ENCODE measurements at regions not wholly inside any gene's neighbourhood (a gene's known extent, or its start where the extent isn't known, plus 50 kb on each side); places are given as distances from the start of the nearest gene placed in this dataset.
"Not testable (repeated sequence)": the region's sequence is repeated elsewhere in the genome, so short reads cannot be mapped to it uniquely, and the experiment has no call there.

DNA sequence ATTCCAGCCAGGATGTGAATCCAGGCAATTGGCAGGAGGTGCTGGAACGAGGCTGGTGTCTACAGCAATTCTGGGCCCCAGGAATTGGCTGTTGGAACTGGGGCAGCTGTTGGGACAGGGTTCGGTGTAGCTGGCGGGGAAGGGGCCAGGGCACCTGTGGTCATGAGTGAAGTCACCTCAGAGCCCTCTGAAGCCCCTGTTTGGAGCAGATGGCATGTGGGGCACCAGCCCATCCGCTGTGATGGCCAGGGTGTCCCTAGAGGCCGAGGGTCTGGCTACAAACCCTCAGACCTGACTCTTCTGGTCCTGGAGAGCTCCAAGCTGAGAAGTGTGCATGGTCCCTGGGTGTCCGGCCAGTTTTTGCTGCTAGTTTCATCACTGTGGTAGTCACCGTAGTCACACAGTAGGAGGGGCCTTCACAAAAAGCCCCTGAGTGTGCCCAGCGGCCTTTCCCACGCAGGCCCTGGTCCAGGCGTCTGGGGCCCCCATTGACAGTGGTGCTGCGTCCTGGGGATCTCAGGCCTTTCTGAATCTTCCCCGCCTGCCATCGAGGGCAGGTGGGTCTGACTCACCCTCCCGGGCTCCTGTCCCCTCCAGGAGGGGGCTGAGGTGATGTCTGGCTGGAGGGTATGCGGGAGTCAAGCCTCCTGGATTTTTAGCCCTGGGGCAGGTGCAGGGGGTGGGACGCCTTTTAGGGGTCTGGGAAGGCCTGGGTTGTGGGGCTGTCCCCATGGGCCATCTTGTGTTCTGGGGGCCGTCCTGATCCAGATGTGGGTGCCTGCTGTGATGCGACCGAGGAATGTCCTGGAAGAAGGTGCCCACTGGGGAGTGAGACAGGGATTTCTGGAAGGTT is 368.0 kb downstream of the TMEM121 start:
- in situ Hi-C loops (cut with MboI; ENCODE audit: low sequenced_read_pairs): no loop called here

DNA sequence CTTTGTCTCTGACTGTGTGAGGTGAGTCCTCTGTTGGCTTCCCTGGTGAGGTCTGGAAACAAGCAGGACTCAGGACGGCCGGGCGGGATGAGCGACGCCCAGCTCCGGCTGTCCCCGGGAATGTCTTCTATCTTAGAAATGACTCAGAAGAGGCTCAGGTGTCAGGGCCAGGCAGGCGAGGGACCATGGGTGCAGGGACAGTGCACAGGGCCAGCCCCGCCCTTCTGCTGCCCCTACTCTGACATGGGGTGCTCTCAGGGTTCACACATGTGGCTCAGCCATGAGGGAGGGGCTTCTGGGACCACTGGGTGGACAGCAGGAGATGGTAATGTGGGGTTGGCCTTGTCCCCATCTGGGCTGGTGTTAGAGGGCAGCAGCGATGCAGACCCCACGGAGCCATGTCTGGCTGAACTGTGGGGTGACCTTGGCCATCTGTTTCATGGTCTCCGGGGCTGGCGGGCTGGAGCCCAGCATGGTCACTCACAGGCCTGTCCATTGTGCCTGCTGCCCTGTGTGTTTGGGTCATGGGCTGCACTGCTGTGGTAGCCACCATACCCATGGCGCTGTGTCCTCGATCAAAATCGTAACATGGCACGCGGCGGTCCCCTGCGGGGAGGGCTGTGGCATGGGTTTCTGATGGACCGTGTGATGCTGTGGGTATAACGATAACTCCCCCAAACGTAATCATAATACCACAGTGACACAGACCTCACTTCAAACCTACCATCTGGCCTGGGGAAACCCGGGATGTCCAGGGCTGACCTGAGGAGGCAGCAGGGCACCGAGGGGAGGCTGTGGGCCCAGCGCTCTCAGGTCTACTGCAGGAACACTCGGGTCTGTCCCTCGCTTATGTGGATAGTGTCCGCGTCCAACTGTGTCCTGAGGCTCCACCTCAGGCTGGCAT is 368.8 kb downstream of the TMEM121 start:
- in situ Hi-C loops (cut with MboI; ENCODE audit: low sequenced_read_pairs): no loop called here

DNA sequence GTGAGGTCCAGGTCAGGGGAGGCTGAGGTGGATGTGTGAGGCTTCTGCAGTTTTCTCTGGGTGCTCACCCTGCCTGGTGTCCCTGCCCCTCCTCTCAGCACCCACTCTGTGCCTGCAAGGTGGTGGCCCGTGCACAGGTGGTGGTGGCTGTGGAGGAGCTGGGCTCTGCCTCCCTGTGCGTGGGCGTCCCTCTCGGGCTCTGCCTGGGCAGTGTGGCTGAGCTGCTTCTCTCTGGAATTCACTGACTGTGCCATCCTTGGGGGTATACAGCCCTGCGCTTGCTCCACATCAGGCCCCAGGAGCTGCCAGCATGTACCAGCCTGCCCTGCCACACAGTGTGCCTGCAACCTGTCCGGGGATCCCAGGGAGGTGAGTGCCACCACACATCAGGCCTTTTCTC is 369.8 kb downstream of the TMEM121 start:
- in situ Hi-C loops (cut with MboI; ENCODE audit: low sequenced_read_pairs): not testable (repeated sequence)

DNA sequence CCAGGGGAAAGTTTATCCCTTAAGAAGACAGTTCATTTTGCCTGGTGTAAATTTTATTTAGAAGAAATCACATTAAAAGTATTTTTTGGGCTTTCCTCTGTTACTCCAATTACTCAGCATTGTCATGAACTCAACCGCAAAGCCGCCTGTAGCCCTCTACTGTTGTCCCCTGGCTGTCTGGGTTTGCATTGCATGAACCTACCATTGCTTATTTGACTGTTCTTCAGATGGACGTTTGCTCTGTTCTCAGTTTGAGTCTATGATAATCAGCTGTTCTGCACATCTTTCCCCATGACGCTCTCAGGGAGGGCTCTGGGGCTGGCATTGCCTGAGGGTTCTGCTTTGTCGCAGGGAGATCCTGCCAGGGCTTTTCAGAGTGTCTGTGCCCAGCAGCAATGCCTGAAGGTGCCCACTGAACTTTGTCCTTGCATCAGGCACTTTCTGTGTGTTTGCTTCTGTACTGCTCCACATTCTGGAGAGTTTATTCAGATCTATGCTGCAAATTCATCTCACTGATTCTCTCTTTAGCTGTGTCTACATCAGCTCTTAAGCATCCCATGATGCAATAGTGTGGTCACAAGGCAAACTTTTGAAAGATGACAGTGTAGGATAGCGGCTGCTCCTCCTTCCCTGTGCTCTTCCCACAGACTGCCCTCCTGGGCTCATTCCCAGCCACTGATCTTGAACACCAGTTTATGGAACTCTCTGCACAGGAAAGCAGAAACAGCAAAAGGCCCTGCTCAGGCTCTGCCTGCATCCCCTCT is 370.8 kb downstream of the TMEM121 start:
- in situ Hi-C loops (cut with MboI; ENCODE audit: low sequenced_read_pairs): not testable (repeated sequence)

DNA sequence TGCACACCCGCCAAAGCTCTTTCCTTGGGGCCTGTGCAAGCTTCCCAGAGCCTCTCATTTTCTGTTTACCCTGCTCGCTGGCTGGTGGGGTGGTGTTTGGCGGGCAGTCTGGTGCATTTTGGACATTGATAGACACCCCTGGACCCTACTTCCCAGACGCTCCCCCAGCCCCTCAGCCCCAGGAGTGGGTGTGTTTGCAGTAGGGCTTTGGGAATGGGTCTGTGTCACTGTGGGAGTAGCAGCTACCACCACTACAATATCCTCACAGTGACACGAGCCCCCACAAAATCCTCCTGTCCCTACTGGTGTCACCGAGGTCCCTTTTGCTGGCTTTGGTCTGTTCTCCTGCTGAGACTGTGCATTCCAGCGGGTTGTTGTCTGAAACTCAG is 371.3 kb downstream of the TMEM121 start:
- in situ Hi-C loops (cut with MboI; ENCODE audit: low sequenced_read_pairs): no loop called here

DNA sequence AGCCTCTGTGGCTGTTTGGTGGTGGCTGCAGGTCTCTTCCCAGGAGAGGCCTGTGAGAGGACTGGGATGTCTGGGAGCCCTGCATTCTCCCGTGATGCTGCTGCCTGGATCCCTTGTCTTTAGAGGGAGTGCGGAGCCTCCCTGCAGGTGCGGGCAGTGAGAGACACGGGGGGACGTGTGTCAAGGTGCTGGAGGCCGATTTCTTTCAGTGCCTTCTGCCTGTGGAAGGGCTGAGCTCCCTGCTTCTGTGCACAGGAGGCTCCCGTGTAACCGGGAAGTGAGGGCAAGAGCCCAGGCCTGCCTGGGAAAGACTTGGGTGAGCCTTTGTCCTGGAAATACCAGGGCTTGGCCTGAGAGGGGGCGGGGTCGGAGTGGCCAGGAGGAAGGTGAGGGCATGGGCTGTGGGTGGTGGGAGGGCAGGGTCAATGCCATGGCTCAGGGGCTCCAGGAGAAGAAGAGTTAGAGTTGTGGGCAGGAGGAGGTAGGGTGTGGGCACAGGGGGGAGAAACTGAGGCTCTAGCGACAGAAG is 372.2 kb downstream of the TMEM121 start:
- in situ Hi-C loops (cut with MboI; ENCODE audit: low sequenced_read_pairs): no loop called here

DNA sequence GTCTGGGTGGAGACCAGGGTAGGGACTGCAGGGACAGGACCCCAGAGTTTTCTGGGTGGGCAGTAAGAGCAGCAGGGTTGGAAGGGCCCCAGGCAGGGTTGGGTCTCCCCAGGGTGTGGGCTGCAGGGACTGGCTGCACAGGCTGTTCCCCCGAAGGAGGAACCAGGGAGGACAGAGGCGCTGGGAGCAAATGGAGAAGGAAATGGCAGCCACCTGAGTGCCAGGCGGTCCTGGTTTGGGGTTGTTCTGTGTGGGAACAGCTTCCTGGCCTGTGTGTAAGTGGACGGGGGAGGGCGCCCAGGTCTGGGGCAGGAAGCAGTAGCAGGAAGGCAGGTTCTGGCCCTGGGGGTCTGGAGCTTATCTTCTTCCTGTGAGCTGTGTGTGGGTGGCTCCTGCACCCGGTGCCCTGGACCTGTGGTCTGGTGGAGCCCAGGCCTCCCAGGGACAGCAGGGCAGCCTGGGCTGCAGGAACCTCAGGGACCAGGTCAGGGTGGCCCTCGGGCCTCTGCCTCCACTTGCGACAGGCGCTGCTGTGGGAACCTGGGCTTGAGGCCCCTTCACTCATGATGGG is 372.8 kb downstream of the TMEM121 start:
- in situ Hi-C loops (cut with MboI; ENCODE audit: low sequenced_read_pairs): no loop called here

DNA sequence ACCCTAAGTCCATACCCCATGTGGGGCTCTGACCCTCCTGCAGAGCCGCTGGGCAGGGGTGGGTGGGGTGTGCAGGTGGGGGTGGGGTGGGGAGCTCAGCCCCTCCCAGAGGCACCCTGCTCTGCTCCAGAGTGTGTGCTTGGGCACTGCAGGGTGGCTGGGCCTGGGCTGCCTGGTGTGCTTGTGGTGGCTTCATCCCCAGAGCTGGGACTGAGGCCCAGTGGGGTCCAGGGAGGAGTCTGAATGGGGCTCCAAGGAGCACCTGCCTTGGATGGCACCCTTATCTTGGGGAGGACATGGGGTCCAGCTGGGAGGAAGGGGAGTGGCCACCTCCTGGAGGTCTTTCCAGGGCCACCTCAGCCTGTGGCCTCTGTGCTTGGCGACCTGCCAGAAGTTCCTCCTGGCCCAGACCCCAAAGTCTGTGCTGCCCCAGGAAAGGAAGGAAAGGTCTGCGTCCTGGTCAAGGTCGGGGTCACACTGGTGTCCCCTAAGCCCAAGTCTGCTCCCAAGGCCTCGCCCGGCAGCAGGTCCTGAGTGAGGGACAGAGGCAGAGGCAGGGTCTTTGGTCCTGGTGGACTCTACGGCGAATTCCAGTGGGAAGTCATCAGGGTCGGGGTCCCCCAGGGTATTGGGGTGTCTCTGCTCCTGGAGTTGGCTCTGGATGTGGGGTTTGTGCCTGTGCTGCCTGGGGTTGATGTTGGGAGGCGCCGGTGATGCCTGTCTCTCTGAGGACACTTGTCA is 373.4 kb downstream of the TMEM121 start:
- in situ Hi-C loops (cut with MboI; ENCODE audit: low sequenced_read_pairs): no loop called here

DNA sequence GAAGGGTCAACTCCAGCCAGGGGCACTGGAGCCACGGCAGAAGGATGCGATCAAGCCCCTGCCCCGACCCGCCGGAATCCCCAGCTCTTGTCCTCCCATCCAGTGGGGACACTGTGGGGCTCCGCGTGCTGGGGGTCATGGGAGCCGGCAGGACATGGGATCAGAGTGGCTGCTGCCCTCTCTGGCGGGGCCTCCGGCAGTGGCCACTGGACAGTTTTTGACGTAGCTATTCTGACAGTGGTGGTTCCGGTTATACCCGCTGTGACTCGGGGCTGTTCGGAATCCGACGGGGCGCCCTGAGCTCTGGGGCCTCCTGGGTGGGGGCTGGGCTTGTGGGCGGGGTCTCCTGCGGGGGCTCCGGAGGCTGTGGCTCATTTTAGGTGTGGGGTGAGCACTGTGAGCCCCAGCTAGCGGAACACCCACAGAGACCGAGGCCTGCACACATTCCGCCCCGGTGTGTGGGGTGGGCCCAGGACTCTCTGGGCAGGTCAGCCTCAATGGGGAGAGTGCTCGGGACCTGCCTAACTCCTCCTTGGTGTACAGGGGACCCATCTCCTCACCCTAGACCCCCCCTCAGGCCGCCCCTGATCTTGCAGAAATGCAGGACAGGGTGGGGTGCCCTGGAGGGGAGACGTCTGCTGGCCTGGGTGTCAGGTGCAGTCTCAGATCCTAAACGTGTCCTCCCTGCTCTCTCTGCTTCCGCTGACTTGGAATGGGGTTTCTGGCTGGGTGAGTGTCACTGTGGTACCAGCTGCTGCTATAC is 374.2 kb downstream of the TMEM121 start:
- in situ Hi-C loops (cut with MboI; ENCODE audit: low sequenced_read_pairs): no loop called here

DNA sequence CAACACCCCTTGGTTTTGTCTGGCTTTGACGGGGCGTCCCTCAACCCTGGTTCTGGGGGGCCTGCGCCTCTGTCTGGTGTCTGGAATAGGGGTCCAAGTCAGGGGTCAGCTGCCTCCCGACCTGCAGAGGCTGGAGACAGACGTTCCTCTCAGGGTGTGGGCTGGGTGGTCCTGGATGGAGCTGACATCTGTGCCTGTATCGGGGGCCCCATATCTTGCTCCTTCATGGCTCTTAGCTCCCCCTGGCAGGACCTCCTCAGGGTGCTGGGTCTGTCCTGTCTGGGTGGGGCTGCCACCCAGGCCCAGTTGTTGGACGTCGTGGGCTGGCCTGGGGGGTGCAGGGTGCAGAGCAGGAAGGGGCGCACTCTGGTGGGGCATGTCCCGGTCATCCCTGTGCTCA is 374.8 kb downstream of the TMEM121 start:
- in situ Hi-C loops (cut with MboI; ENCODE audit: low sequenced_read_pairs): no loop called here

DNA sequence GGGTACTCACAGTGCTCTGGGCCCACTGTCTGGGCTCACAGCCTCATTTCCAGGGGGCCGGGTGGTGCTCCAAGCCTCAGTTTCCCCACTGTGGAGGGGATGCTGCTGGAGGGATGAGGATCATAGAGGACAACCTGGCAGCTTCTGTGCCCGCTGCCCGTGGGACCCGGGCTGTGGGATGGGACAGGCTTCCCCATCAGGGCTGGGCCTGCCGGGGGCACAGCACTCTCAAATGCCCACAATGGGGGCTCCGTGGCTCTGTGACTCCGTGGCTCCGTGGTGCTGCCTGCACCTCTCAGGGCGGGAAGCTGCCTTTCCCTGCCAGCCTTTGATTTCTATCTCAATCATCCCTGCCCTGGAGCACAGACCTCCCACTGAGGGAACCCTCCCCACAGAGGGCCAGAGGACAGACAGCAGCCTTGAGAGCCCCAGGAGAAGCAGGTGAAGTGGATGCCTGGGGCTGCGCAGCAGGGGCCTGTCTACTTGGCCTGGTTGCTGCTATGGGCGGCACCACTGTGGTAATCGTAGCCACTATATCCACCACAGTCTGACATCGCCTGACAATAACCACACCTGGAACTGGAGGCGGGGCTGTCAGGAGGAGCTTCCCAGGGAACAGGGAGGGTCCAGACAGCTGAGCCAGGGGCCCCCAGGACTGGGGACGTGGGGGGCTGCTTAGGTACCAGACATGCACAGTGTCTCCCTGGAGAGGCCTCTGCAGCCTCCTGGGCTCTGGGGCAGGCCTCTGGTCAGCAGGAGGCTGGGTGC is 375.9 kb downstream of the TMEM121 start:
- in situ Hi-C loops (cut with MboI; ENCODE audit: low sequenced_read_pairs): no loop called here

DNA sequence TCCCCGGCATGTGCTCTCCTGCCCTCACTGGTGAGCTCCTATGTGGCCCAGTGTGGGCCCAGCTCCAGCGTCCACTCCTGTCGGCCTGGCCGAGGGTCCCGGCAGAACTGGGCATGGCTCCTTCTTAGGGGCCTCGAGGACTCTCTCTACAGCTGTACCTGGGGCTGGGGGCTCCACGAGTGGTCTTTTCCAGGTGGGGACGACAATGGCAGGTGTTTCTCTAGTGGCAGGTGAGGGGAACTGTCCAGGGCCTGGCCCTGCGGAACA is 376.4 kb downstream of the TMEM121 start:
- in situ Hi-C loops (cut with MboI; ENCODE audit: low sequenced_read_pairs): not testable (repeated sequence)

DNA sequence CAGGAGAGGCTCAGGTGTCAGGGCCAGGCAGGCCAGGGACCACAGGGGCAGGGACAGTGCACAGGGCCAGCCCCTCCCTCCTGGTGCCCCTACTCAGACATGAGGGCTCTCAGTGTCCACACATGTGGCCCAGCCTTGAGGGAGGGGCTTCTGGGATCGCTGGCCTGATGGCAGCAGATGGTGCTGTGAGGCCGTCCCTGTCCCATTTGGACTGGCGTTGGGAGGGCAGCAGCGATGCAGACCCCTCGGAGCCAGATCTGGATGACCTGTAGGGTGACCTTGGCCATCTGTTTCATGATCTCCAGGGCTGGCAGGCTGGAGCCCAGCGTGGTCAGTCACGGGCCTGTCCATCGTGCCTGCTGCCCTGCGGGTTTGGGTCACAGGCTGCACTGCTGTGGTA is 377.6 kb downstream of the TMEM121 start:
- in situ Hi-C loops (cut with MboI; ENCODE audit: low sequenced_read_pairs): no loop called here

DNA sequence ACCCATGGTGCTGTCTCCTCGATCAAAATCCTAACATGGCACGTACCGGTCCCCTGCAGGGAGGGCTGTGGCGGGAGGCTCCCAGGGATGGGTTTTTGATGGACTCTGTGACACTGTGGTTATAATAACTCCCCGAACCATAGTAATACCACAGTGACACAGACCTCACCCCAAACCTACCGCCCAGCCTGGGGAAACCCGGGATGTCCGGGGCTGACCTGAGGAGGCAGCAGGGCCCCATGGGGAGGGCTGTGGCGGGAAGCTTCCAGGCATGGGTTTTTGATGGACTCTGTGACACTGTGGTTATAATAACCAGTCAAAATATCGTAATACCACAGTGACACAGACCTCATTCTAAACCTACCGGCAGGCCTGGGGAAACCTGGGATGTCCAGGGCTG is 378.0 kb downstream of the TMEM121 start:
- in situ Hi-C loops (cut with MboI; ENCODE audit: low sequenced_read_pairs): no loop called here

DNA sequence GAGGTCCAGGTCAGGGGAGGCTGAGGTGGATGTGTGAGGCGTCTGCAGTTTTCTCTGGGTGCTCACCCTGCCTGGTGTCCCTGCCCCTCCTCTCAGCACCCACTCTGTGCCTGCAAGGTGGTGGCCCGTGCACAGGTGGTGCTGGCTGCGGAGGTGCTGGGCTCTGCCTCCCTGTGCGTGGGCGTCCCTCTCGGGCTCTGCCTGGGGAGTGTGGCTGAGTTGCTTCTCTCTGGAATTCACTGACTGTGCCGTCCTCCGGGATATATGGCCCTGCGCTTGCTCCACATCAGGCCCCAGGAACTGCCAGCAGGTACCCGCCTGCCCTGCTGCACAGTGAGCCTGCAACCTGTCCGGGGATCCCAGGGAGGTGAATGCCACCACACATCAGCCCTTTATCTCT is 379.1 kb downstream of the TMEM121 start:
- in situ Hi-C loops (cut with MboI; ENCODE audit: low sequenced_read_pairs): no loop called here

DNA sequence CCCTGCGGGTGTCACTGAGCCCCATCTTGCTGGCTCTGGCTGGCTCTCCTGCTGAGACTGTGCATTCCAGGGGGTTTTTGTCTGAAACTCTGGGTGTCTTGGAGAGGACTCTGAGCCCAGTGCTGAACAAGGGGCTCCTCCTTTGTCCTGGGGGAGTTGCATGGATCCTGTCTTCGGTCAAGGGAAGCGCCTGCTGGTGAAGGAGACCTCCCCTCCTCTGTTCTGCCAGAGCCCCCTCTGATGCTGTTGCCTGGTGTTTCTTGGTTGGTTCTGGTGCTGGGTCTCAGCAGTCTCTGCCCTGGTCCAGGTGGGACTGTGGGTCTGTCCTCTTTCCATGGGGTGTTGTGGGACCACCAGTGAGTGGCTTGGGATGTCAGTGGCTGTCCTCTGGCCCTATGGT is 380.9 kb downstream of the TMEM121 start:
- in situ Hi-C loops (cut with MboI; ENCODE audit: low sequenced_read_pairs): no loop called here

DNA sequence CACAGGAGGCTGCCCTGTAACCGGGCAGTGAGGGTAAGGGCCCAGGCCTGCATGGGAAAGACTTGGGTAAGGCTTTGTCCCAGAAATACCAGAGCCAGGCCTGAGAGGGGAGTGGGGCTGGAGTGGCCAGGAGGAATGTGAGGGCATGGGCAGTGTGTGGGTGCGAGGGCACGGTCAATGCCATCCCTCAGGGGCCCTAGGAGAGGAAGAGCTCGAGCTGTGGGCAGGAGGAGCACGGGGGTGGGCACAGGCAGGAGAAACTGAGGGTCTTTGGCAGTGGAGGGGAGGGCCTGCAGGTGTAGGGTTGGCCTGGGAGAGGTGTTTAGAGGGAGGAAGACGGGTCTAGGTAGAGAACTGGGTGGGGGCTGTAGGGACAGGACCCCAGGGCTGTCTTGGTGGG is 381.6 kb downstream of the TMEM121 start:
- in situ Hi-C loops (cut with MboI; ENCODE audit: low sequenced_read_pairs): no loop called here

DNA sequence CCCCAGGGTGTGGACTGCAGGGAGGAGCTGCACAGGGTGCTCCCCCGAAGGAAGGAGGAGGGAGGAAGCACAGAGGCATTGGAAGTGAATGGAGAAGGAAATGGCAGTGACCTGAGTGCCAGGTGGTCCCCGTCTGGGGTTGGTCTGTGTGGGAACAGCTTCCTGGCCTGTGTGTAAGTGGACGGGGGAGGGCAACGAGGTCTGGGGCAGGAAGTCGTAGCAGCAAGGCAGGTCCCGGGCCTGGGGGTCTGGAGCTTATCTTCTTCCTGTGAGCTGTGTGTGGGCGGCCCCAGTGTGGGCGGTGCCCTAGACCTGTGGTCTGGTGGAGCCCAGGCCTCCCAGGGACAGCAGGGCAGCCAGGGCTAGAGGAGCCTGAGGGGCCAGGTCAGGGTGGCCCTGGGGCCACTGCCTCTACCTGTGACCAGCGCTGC is 382.1 kb downstream of the TMEM121 start:
- in situ Hi-C loops (cut with MboI; ENCODE audit: low sequenced_read_pairs): no loop called here
